ENCODE measurements at regions not wholly inside any gene's neighbourhood (a gene's known extent, or its start where the extent isn't known, plus 50 kb on each side); places are given as distances from the start of the nearest gene placed in this dataset.

DNA sequence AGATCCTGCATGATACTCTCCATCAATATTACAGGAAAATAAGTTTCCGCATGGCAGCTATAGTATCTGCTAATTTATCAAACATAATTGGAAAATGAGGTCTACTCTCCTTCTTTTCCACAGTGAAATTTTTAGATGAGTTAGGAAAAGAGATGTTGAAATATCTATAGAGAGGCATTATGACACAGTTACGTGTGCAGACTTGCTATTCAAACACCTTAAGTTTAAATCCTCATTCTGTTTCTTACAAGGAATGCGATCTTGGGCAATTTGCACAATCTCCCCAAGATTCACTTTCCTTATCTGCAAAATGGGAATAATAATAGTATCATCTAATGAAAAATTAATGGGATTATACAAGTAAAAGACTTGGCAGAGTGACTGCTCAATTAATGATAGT lies 91.7 kb upstream of the SLCO6A1 start:
- TF ChIP-seq, protein P1, sequence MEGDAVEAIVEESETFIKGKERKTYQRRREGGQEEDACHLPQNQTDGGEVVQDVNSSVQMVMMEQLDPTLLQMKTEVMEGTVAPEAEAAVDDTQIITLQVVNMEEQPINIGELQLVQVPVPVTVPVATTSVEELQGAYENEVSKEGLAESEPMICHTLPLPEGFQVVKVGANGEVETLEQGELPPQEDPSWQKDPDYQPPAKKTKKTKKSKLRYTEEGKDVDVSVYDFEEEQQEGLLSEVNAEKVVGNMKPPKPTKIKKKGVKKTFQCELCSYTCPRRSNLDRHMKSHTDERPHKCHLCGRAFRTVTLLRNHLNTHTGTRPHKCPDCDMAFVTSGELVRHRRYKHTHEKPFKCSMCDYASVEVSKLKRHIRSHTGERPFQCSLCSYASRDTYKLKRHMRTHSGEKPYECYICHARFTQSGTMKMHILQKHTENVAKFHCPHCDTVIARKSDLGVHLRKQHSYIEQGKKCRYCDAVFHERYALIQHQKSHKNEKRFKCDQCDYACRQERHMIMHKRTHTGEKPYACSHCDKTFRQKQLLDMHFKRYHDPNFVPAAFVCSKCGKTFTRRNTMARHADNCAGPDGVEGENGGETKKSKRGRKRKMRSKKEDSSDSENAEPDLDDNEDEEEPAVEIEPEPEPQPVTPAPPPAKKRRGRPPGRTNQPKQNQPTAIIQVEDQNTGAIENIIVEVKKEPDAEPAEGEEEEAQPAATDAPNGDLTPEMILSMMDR (conservative IDR thresholded peaks at IDR 0.05; ENCODE audit: low read length): no peak
- TF ChIP-seq EZH2phosphoT487 (IDR thresholded peaks at IDR 0.05; ENCODE audit: borderline replicate concordance, low read depth, low read length): no peak

Data from OCI-LY7 (cell line).